GM21367 (cell line): ENCODE measurements at regions not wholly inside any gene's neighbourhood (a gene's known extent, or its start where the extent isn't known, plus 50 kb on each side); places are given as distances from the start of the nearest gene placed in this dataset.

Experiments
- ATAC-seq: cut with Tn5 transposase; IDR thresholded peaks from one replicate; pipeline ENCODE4 v1.9.1; 2021; ENCODE audit not compliant: unreplicated experiment

- no peak for ATAC-seq
These were observed 196.0 kb downstream of the NSUN3 start for GRCh38 chr3:94258851-94259250.

DNA sequence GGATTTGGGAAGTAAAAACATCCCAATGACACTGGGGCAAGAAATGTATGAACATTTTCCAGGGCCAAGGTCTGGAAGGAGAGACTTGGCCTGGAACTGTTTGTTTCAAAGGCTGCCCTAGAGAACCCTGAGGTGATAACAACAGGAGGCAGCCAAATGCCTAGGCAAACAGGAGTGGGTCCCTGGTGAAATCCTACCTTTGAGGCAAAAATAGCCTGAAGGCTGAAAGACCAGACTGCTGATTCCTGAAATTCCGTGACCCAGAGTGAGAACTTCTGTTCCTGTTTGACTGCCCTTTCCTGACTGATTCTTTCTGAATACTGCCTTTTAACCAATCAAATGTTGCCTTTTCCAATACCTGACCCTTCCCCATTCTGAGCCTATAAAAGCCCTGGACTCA lies 196.4 kb downstream of the NSUN3 start:
- no peak for ATAC-seq

DNA sequence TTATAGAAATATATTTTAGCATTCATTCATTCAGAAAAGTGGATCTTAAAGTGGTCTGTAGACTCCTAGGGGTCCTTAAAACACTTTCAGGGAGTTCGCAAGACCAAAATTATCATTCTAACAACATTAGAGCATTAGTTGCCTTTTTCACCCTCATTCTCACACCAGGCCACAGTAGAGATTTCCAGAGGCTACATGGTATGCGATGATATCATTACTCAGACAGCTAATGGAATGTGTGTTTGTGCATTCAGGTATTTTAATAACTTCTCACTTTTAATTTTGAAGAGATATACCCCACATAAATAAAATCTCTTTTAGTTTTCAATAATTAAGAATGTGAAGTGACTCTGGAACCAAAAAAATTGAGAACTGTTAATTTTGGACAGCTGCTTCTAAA lies 206.9 kb downstream of the NSUN3 start:
- ATAC-seq = no peak

- no peak for ATAC-seq
These were observed 209.2 kb downstream of the NSUN3 start for GRCh38 chr3:94272016-94272415.

DNA sequence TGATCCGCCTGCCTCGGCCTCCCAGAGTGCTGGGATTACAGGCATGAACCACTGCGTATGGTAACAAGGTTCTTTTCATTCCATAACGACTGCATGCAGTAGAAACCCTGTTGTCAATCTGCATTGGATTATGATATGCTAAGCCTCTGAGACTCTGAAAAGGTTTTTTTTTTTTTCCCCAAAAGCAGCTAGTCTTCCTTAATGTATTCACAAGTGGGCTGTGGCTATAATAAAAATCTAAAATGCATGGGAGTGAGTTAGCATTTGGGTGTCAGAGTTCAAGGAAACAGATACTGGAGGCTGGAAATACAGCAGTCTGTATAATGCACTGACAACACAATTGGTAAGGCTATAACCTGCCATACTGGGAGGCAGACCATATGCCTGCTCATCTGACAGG lies 218.1 kb downstream of the NSUN3 start:
- no peak for ATAC-seq

GRCh38 chr3:94285872-94286271 lies 223.0 kb downstream of the NSUN3 start:
- no peak for ATAC-seq

GRCh38 chr3:94291686-94292085 lies 228.8 kb downstream of the NSUN3 start:
- no peak for ATAC-seq

GRCh38 chr3:94292151-94292550 lies 229.3 kb downstream of the NSUN3 start:
- no peak for ATAC-seq

DNA sequence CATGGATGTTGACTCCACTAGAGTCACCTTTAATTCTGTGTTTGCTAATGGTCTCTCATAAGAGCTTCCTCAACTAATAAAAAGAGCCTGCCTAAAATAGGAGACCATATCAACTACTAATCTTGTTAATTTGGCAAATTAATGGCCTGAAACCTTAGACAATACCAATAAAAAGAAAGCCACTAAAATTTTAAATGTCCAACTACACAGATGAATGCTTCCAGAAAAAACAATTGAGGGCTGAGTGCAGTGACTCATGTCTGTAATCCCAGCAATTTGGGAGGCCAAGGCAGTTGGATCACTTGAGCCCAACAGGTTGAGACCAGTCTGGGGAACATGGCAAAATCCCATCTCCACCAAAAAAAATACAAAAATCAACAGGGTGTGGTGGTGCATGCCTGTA lies 230.9 kb downstream of the NSUN3 start:
- ATAC-seq = no peak

GRCh38 chr3:94294806-94295205 lies 231.9 kb downstream of the NSUN3 start:
- no peak for ATAC-seq

DNA sequence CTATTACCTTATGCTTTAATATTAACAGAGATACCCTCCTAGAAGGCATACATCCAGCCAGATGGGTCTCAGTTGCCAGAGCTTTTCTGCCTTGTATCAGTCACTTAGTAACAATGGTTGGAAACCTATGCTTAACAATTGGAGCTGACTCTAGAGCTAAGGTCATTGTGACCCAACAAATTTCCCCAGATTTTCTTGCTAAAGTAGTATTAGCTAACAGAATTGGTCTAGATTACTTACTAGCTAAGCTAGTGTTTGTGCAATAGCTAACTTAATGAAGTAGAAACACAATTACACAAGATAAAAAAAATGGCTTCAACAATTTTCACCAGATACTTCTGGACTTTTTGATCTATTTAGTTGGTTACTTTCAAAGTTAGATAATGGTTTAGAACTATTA lies 236.9 kb downstream of the NSUN3 start:
- no peak for ATAC-seq

- no peak for ATAC-seq
These were observed 238.5 kb downstream of the NSUN3 start for GRCh38 chr3:94301366-94301765.

- no peak for ATAC-seq
These were observed 240.4 kb downstream of the NSUN3 start for GRCh38 chr3:94303266-94303665.

- no peak for ATAC-seq
These were observed 241.0 kb downstream of the NSUN3 start for GRCh38 chr3:94303897-94304296.

DNA sequence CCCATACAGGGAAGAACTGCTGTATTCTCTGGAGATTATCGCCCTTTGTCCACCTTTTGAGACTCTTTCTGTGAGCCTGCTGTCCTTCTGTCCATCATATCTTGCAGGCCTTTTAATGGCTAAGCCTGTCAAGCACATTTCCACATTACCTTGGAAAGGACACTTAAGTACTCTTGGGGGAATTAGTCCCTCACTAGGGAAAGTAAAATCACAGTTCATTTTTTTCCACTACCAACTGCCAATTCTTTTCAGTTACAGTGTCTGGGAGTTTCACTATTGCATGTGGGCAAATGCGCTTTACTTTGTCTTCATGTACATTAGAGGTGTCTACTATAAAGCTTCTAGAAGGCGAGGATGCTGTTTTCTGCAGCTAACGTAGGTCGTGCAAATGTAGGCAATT lies 242.1 kb downstream of the NSUN3 start:
- ATAC-seq = no peak

DNA sequence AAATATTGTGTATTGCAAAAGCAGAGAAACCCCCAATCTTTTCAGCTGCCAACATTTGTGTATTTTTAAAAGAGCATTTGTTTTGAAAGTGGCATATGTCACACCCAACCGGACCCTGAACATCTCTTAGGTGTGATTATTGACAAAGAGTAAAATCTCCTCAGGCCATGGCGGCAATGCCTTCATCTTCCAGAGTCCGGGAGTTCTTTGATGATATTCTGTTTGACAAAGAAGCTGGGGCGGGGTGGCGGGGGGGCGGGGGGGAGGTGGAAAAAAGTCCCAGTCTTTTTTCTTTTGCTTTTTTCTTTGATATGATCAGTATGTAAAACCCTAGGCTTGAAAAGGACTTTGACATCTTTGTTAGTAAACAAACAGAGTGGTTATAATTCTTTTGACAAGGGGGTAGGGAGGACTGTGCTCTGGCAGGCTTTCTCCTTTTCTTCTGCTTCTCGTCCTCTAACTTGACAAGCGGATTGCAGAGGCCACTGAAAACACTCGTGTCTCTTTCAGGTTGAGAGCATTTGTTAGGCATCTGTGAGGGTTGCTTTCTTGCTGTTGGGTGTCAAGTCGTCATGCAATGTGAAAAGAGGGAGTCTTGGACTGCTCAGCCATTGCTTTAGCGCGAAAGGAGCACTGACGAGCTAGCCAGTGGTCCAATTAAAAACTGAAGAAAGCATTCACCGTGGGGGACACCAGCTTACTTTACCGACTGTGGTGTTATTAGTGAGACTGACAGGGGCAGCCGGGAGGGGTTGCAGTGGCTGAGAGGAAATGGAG lies 243.2 kb downstream of the NSUN3 start:
- ATAC-seq = no peak

- no peak for ATAC-seq
These were observed 244.7 kb downstream of the NSUN3 start for GRCh38 chr3:94307588-94307987.

DNA sequence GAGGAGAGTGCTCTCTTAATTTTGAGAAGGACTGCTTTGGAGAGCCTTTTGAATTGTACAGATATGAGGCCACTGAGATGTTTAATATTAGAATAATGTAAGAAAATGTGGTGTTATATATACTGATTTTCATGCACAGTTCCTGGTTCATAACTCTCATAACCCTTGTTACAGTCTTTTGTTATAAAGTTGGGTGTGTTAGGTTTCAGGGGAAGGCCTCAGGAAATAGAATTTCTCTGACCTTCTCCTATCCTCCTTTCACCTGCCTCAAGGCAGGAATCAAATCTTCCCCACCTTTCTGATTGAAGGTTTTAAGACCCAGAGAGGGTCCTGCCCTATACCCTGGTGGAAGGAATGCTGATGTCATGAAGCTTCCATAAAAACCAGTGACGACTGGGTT lies 245.9 kb downstream of the NSUN3 start:
- ATAC-seq = no peak

- ATAC-seq = no peak
These were observed 247.7 kb downstream of the NSUN3 start for GRCh38 chr3:94310341-94311135.

- no peak for ATAC-seq
These were observed 248.8 kb downstream of the NSUN3 start for GRCh38 chr3:94311651-94312050.

DNA sequence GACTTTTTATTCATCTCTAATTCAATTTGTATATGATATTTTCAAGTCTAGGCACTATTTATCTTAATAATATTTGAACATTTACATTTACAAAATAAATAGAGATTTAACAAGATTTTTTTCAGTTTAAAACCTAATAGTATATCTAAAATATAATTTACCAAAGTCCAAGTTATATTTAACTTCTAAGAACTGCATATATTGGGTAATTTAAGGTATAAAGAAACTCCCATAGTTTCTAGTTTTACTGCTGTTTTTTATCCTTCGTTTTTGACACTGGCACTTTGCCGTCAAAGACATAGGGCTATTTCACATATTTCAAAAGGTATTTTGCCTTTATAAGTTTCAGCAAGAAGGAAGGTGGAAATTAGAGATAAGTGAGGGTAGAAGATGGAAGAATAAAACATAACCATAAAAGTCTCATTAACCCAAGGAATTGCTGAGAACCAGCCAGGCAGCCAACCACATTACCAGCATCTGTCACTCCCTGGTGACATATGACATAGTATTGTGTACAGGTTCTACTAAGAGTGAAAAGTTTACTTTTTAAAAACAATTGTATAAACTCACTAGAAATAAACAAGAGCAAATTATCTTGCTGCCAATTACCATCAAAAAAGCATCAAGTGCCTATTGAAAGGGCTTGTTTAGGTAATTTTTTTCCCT lies 251.5 kb downstream of the NSUN3 start:
- no peak for ATAC-seq

DNA sequence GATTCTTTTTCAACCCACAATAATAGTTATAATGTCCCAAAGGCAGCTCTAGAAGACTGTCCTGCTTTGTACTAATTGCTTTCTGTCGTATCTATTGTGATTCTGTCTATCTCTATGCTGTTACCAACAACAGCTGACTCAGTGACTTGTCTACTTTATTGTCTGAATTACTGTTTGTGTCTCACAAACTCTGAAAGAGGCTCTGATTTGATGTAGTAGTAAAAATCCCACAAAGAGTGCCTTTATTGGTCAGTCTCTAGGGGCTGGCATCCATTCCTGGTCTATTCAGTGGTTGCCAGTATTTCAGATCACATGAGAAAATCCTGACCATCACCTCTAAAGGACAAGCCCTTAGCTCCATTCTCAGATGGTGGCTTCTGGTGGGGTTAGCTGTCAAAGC lies 254.2 kb downstream of the NSUN3 start:
- ATAC-seq = no peak
